ENCODE measurements at regions not wholly inside any gene's neighbourhood (a gene's known extent, or its start where the extent isn't known, plus 50 kb on each side); places are given as distances from the start of the nearest gene placed in this dataset.

- no peak for TF ChIP-seq POLR2AphosphoS5 (IDR thresholded peaks at IDR 0.05)
- TF ChIP-seq, protein P1, sequence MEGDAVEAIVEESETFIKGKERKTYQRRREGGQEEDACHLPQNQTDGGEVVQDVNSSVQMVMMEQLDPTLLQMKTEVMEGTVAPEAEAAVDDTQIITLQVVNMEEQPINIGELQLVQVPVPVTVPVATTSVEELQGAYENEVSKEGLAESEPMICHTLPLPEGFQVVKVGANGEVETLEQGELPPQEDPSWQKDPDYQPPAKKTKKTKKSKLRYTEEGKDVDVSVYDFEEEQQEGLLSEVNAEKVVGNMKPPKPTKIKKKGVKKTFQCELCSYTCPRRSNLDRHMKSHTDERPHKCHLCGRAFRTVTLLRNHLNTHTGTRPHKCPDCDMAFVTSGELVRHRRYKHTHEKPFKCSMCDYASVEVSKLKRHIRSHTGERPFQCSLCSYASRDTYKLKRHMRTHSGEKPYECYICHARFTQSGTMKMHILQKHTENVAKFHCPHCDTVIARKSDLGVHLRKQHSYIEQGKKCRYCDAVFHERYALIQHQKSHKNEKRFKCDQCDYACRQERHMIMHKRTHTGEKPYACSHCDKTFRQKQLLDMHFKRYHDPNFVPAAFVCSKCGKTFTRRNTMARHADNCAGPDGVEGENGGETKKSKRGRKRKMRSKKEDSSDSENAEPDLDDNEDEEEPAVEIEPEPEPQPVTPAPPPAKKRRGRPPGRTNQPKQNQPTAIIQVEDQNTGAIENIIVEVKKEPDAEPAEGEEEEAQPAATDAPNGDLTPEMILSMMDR (IDR thresholded peaks at IDR 0.05) = no peak
- TF ChIP-seq POLR2A (IDR thresholded peaks at IDR 0.05) = no peak
Measured at GRCh38 chr13:58592786-58593185, 961.2 kb downstream of the PCDH17 start.

Data from upper lobe of left lung (tissue), 4 donors.